Pancreas (tissue), 10 donors: ENCODE measurements at regions not wholly inside any gene's neighbourhood (a gene's known extent, or its start where the extent isn't known, plus 50 kb on each side); places are given as distances from the start of the nearest gene placed in this dataset.

ENCODE experiments used
- ATAC-seq, 4 donors: fragments of 200-7000 bp; cut with Tn5 transposase; one replicate each; pipeline versions ENCODE4 v1.8.0 to v1.9.1; 2020; ENCODE audit warnings: mild to moderate bottlenecking in 4 of 4, moderate library complexity in 4 of 4
- DNase-seq, 6 donors: peaks; one replicate each; pipeline ENCODE4 v3.0.0-alpha.2; 2020
- FAIRE-seq: peaks from 2 replicates; lab custom pipeline; 2012; peaks lifted over from hg19 to GRCh38; lab: Jason Lieb, UNC
- H3K27ac ChIP-seq, 4 donors: fragments of 200-600 bp; sonication (generic); 1 replicate in 3 of 4; 2 replicates in 1 of 4; pipeline versions ENCODE4 v1.5.0 to v1.8.0; 2020
- H3K27me3 ChIP-seq, 4 donors: fragments of 200-600 bp; one replicate each; pipeline ENCODE4 v1.8.0; 2021
- H3K36me3 ChIP-seq, 3 donors: fragments of 200-600 bp; sonication (generic) in 1 of 3; one replicate each; pipeline versions ENCODE4 v1.5.0 to v1.8.0; 2020 to 2021
- H3K4me1 ChIP-seq, 3 donors: fragments of 200-600 bp; one replicate each; pipeline ENCODE4 v1.8.0; 2021
- H3K4me3 ChIP-seq, 4 donors: fragments of 200-600 bp; sonication (generic) in 2 of 4; one replicate each; pipeline versions ENCODE4 v1.5.0 to v1.8.0; 2020 to 2021
- H3K9me3 ChIP-seq, 4 donors: fragments of 200-600 bp; one replicate each; pipeline ENCODE4 v1.8.0; 2021
- WGBS, 2 donors: extraction: QIAGEN DNeasy Blood & Tissue Kit; methylation state at CpG; one replicate each; pipeline ENCODE4 v1.1.7; 2013; 5-methylcytosine and 5-hydroxymethylcytosine counted together
- intact Hi-C, 3 donors: fragments of 100-400 bp; cut with DNase I; formaldehyde crosslinking; loops; one replicate each; pipeline versions ENCODE4 v1.11.1 to v1.14.2; 2022
- TF ChIP-seq, protein P1 (sequence below), 4 donors: fragments of 200-600 bp; sonication (generic) in 3 of 4; IDR thresholded peaks; one replicate each; pipeline versions ENCODE4 v1.5.0 to v1.8.0; 2021; ENCODE audit warnings: antibody characterized with exemption in 4 of 4
- donor health status: healthy with polysubstance abuse.
- donor health status: DM: no; HTN: no; CAD: no; lungs with moderate emphysema.
- donor health status: DM: no; HTN: no; CAD: no.
- donor health status: control.
- donor health status: control.
- donor health status: Bipolar disorder and iron deficiency.
- donor health status: DM: yes; HTN: yes; CAD: no.
- donor health status: DM: no; HTN: no; CAD: no.
- donor health status: DM: no; HTN: no; CAD: no.
- donor health status: DM: yes; HTN: yes; CAD: no.

DNA sequence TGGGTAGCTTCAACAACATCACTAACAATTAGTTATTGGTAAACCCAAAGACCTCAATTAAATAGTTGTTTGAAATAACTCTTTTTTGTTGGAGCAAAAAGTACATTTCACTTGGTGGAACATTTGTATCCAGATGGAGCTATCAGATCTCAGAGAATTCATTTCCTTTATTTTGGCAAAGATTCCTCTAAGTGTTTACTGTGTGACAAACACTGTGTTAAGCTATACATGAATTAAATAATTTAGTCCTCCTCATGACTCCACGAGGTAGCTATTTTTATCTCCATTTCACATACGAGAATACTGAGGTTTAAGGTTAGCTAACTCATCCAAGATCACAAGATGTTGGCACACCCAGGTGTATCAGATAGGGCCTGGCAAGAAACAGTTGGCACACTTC is 104.0 kb upstream of the IMMP2L start:
- Histone ChIP-seq H3K36me3 (no peaks in the 10 kb centered on the region), H3K4me1 (no peaks in the 10 kb centered on the region), H3K9me3 (no peaks in the 10 kb centered on the region), H3K4me3 (no peak overlapping the region), H3K27me3 (no peaks in the 10 kb centered on the region), H3K27ac (no peak overlapping the region)
- ATAC-seq (no peak), DNase-seq (no peak), FAIRE-seq (no peak)
- 44 to 52% methylated on average over 2 of the region's 2 CpGs for WGBS, 2 donors
- intact Hi-C loops = no loop called here
- TF ChIP-seq, protein P1, sequence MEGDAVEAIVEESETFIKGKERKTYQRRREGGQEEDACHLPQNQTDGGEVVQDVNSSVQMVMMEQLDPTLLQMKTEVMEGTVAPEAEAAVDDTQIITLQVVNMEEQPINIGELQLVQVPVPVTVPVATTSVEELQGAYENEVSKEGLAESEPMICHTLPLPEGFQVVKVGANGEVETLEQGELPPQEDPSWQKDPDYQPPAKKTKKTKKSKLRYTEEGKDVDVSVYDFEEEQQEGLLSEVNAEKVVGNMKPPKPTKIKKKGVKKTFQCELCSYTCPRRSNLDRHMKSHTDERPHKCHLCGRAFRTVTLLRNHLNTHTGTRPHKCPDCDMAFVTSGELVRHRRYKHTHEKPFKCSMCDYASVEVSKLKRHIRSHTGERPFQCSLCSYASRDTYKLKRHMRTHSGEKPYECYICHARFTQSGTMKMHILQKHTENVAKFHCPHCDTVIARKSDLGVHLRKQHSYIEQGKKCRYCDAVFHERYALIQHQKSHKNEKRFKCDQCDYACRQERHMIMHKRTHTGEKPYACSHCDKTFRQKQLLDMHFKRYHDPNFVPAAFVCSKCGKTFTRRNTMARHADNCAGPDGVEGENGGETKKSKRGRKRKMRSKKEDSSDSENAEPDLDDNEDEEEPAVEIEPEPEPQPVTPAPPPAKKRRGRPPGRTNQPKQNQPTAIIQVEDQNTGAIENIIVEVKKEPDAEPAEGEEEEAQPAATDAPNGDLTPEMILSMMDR (IDR thresholded peaks at IDR 0.05) = no peak

DNA sequence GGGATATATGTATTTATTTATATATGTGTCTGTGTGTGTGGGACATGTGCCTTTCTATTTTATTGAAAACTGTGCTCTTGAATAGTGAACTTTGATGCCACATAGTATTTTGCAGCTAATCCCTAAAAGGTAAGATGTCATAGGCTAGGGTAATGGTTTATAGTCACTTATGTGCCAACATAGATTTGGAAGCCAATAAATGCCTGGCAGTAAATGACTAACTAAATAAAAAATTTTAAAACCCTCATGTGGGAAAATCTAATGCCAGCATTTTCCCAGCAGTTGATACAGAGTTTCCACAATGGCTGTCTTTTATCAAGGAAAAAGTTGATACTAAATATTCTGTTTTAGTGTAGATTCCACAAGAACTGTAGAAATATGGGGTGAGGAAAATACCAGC is 101.5 kb upstream of the IMMP2L start:
- TF ChIP-seq, protein P1 (IDR thresholded peaks at IDR 0.05) = no peak
- no peak overlapping the region for H3K27ac ChIP-seq
- H3K27me3 ChIP-seq = no peaks in the 10 kb centered on the region
- DNase-seq (no peak), ATAC-seq (no peak), FAIRE-seq (no peak)
- no peaks in the 10 kb centered on the region for H3K9me3 ChIP-seq
- intact Hi-C loops = no loop called here
- H3K4me3 ChIP-seq = no peak overlapping the region
- no peaks in the 10 kb centered on the region for H3K36me3 ChIP-seq
- H3K4me1 ChIP-seq = no peaks in the 10 kb centered on the region

DNA sequence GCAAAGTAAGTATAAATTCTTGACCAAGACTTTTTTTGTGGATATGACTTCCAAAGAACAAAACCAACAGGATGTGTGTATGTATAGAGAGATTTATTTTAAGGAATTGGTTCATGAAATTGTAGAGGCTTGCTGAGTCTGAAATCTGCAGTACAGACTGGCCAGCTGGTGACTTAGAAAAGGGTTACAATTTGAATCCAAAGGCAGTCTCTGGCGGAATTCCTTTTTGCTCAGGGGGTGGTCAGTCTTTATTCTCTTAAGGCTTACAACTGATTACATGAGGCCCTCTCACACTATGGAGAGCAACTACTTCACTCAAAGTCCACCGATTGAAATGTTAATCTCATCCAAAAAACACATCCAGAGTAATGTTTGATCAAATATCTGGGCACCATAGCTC is 100.1 kb upstream of the IMMP2L start:
- no peak overlapping the region for H3K4me3 ChIP-seq
- FAIRE-seq (no peak), DNase-seq (no peak), ATAC-seq (no peak)
- H3K27ac ChIP-seq = no peak overlapping the region
- no peaks in the 10 kb centered on the region for H3K4me1 ChIP-seq
- no peaks in the 10 kb centered on the region for H3K27me3 ChIP-seq
- no peaks in the 10 kb centered on the region for H3K9me3 ChIP-seq
- 77 to 79% methylated on average over 2 of the region's 2 CpGs for WGBS, 2 donors
- no peaks in the 10 kb centered on the region for H3K36me3 ChIP-seq
- TF ChIP-seq, protein P1 (IDR thresholded peaks at IDR 0.05) = no peak
- intact Hi-C loops = no loop called here

DNA sequence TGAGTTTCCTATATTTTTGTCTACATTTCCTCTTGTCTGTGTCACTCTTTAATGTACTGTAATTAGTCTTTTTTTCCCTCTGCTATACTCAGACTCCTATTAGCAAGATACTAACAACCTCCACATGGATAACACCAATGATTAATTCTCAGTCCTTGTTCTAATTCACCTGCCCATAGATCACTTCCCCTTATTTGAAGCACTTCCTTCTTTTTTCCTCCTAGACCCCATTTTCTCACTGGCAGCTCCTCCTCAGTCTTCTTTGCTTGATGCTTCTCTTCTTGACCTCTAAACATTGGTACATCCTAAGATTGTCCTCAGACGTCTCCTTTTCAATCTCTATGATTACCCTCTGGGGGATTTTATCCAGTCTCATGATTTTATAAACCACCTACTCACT is 98.2 kb upstream of the IMMP2L start:
- H3K27me3 ChIP-seq = no peaks in the 10 kb centered on the region
- no peak for DNase-seq
- no peaks in the 10 kb centered on the region for H3K36me3 ChIP-seq
- no peaks in the 10 kb centered on the region for H3K9me3 ChIP-seq
- no peak for ATAC-seq
- no peak overlapping the region for H3K27ac ChIP-seq
- H3K4me1 ChIP-seq = no peaks in the 10 kb centered on the region
- WGBS, 2 donors = 78 to 90% methylated on average over 1 of the region's 1 CpG
- FAIRE-seq = no peak
- TF ChIP-seq, protein P1 (IDR thresholded peaks at IDR 0.05) = no peak
- no peak overlapping the region for H3K4me3 ChIP-seq
- intact Hi-C loops = no loop called here

DNA sequence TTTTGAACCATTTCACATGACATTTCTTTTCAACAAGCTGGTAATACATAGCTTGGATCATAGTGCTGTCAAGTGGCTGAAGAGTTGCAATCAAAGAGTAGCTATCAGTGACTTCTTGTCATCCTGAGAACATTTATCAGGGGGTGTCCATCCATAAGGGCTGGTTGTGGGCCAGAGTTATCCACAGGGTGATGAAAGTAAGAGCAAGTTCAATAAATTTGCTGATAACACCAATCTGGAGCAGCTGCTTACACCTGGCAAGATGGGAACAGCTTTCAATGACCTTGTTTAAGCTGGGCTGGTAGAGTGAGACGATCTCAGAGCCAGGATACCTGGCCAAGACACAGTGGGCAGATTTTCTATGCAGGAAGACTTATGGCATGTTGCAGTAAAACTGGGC is 96.3 kb upstream of the IMMP2L start:
- WGBS, 2 donors = 13 to 14% methylated on average over 1 of the region's 1 CpG

More for the DNA sequence above, 96.3 kb upstream of the IMMP2L start:
- Histone ChIP-seq H3K4me1 (no peaks in the 10 kb centered on the region), H3K9me3 (no peaks in the 10 kb centered on the region), H3K4me3 (no peak overlapping the region), H3K27me3 (no peaks in the 10 kb centered on the region), H3K27ac (no peak overlapping the region), H3K36me3 (no peaks in the 10 kb centered on the region)
- ATAC-seq = no peak
- no peak for DNase-seq
- FAIRE-seq = no peak
- TF ChIP-seq, protein P1 (IDR thresholded peaks at IDR 0.05) = no peak
- intact Hi-C loops = no loop called here
